Activated CD4-positive, alpha-beta T cell treated with anti-CD3 and anti-CD28 coated beads, Interleukin-2, Interleukin-6, amounts not matched to agents 100 ng/mL and 50 ng/mL, durations not matched to agents 16 hours and 8 hours (primary cell): ENCODE measurements at regions not wholly inside any gene's neighbourhood (a gene's known extent, or its start where the extent isn't known, plus 50 kb on each side); places are given as distances from the start of the nearest gene placed in this dataset.

Experiments
- DNase-seq: peaks from one replicate; pipeline ENCODE4 v3.0.0-alpha.2; 2020

- no peak for DNase-seq
Measured at GRCh38 chr6:169897601-169898358, 146.4 kb downstream of the ERMARD start.

DNA sequence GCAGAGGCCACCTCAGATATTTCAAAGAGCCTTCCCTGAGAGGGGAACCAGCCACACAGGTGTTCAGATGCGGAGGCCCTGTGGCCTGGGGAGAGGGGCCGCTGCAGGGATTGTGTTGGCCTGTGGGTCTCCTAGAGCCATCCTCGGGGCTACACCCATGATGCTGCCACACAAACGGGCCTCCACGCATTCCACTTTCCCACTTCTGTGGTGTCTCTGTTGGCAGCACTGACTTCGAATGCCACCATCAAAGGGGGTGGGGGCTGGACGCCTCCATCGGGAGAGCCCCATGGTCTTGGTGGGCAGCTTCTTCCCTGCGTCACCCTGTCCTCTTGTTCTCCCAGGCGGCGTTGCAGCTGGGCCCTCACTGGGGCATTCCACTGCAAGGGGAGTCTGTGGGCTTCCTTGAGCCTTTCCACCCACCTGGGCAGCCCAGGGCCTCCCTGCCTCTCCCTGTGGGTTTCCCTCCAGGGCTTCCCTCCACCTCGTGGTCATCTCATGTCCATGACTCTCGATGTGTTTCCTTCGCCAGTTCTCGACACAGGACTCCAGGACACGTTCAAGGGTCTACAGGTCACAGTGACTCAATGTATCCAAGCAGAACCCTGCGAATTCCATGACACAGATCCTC is 145.5 kb downstream of the ERMARD start:
- DNase-seq: no peak

- no peak for DNase-seq
Measured at GRCh38 chr6:169895926-169896761, 144.7 kb downstream of the ERMARD start.

- no peak for DNase-seq
Measured at GRCh38 chr6:169895000-169895759, 143.8 kb downstream of the ERMARD start.

DNA sequence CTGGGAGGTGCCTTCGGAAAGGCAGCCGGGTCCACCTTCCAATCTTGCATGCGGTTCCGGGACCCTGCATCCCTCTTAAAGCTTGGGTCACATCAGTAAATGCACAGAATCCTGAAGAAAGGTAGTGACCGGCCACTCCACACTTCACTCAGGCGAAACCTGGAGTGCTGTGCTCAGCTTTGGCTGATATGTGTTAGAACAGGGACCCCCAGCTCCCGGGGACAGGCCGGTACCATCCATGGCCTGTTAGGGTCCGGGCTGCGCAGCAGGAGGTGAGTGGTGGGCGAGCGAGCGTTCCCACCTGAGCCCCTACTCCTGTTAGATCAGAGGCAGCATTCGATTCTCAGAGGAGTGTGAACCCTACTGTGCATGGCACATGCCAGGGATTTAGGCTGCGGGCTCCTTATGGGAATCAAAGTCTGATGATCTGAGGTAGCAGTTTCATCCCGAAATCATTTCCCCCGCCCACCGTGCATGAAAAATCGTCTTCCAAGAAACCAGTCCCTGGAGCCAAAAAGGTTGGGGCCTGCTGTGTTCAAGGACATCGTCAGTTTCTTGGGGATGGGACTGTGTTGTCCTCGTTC is 143.0 kb downstream of the ERMARD start:
- DNase-seq: no peak

DNA sequence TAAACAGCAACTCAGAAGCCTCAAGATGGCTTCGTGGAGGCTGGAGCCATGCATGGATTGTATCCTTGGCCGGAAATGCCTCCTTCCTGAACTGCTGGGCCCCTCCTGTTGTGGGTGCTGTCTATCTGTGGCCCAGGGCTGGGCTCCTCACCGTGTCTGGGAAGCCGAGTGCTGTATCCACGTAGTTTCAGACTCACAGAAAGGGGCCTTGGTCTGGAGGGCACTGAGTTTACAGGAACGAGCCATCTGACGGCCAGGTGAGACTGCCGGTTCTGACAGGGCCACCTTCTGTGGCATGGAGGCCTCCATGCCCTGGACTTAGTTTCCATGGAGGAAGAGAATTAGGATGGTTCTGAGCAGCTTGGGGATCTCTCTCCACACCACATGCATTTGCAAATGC is 142.2 kb downstream of the ERMARD start:
- no peak for DNase-seq

GRCh38 chr6:169891846-169892245 is 140.4 kb downstream of the ERMARD start:
- no peak for DNase-seq

DNA sequence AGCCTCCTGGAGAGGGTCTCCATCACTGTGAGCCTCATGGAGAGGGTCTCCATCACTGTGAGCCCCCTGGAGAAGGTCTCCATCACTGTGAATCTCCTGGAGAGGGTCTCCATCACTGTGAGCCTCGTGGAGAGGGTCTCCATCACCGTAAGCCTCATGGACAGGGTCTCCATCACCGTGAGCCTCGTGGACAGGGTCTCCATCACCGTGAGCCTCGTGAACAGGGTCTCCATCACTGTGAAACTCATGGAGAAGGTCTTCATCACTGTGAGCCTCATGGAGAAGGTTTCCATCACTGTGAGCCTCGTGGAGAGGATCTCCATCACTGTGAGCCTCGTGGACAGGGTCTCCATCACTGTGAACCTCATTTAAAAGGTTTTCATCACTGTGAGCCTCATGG is 140.0 kb downstream of the ERMARD start:
- no peak for DNase-seq

DNA sequence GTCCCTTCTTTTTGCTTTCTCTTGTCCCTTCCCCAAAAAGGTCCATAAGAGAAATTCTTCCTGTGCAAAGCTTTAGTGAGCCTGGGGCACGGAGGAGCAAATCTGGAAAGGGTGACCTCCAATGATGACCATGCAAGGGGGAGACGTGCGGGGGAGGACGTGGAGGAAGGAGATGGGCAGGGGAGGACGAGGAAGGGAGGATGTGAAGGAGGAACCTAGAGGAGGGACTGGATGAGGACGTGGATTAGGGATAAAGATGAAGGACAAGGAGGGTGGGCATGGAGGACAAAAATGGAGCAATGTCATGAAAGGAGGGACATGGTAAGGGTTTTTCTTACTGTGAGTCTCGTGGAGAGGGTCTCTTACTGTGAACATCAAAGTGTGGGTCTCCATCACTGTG is 139.5 kb downstream of the ERMARD start:
- DNase-seq: no peak

- DNase-seq: no peak
Measured at GRCh38 chr6:169890049-169890448, 138.6 kb downstream of the ERMARD start.

DNA sequence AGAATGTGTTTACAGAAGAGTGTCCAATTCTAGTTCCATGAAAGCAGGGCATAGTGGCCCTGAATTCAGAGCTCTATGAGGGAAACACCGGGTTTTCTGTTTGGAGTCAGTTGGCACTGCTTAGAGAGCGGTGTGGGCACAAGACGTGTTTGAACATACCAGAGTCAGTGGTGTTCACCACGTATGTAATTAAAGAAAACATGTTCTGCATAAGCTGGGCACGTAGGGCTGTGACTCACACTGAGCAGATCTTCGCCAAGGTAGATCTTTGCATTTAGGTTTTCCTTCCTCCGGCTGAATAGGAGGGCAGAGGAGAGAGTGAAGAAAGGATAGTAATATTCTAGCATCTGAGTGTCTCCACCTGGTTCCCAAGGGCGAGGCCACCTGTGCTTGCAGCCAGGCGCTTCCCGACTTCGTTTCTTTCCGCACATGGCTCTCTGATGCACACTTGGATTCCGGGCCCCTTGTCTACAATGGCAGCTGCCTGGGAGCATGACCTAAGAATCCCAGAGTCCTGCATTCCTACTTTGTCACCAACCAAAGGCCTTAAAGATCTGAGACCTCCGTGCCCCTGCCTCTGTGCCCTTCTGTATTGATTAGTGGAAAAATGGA is 136.2 kb downstream of the ERMARD start:
- no peak for DNase-seq

GRCh38 chr6:169886631-169887227 is 135.3 kb downstream of the ERMARD start:
- no peak for DNase-seq

- no peak for DNase-seq
Measured at GRCh38 chr6:169885831-169886230, 134.4 kb downstream of the ERMARD start.

DNA sequence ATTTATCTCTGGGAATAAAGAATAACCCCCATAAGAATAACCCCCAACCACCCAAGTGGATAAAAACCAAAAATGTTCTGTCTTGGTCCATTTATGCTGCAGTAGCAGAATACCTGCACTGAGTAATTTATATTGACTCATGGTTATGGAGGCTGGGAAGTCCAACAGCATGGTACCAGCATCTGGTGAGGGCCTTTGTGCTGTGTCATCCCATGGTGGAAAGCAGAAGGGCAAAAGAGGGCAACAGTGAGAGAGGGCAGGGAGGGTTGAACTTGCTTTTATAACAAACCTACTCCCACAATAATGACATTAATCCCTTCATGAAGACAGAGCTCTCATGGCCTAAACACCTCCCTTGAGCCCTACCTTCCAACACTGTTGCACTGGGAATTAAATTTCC is 133.7 kb downstream of the ERMARD start:
- no peak for DNase-seq

DNA sequence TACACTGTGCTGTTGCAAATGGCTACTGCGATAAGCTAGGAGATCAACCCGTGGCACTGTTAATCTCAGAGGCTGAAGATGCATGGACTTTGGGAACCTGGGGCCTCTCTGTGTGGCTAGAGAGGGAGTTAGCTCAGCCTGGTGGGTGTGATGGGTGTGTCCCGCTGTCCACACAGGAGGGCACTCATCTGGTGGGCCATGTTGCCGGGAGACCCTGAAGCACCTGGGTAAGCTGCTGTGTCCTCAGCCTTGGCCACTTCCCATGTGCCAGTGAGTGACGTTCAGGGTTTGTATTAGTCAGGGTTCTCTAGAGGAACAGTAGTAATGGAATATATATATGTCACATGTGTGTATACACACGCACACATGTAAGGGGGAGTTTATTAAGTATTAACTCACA is 132.7 kb downstream of the ERMARD start:
- no peak for DNase-seq

DNA sequence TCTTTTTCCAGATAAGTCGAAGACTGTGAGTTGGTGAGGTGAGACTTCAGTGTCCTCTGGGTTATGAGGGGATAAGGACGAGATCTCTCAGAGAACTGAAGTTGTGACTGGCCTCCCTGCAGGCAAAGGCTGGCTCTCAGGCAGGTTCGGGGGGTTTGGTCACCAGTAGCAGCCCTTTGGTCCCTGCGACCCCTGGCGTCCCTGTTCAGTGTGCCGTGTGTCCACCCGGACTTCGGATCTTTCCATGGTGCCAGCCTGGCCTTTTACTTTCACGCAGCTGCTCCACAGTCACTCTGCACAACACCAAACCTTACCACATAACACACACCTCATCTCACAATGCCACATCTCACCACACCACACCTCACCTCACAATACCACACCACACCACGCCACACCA is 131.9 kb downstream of the ERMARD start:
- DNase-seq: no peak

GRCh38 chr6:169881976-169882375 is 130.6 kb downstream of the ERMARD start:
- DNase-seq: no peak

GRCh38 chr6:169881398-169881797 is 130.0 kb downstream of the ERMARD start:
- DNase-seq: no peak

DNA sequence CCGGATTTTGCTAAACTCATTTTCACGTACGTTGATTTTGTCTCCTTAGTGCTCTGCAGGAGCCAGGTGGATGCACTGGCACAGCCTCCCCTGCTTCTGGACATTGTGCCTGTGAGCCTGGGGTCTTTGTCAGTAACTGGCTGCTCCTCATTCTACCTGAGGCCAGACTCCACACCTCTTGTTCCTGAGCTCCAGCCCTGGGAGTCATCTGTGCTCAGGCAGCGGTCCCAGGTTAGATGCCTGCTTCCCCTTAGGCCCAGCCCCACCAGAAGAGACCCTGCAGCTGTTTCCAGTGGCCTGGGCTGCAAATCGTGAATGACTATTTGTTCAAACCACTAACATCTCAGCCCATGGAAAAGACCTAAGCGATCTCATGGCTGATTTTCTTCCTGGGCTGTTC is 129.1 kb downstream of the ERMARD start:
- DNase-seq: no peak

DNA sequence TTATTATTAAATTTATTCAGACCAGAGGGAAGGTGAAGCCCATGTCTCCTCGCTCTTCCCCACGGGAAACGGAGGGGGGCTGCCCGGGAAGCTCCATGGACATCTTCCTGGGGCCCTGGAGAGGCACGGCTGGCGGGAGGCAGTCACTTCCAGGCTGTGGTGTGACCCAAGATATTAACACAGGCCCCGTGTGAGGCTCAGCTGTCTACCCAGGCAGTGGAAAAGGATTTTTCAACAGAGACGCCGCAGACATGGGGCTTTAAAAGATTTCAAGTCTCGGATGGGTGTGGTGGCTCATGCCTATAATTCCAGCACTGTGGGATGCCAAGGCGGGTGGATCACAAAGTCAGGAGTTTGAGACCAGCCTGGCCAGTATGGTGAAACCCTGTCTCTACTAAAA is 117.9 kb downstream of the ERMARD start:
- DNase-seq: no peak

- peak; percentile 54 for DNase-seq
Measured at GRCh38 chr6:169868458-169868857, 117.0 kb downstream of the ERMARD start.

- DNase-seq: no peak
Measured at GRCh38 chr6:169867751-169868191, 116.3 kb downstream of the ERMARD start.
